Breast epithelium (tissue), 3 donors: ENCODE measurements at regions not wholly inside any gene's neighbourhood (a gene's known extent, or its start where the extent isn't known, plus 50 kb on each side); places are given as distances from the start of the nearest gene placed in this dataset.

Experiments
- CTCF ChIP-seq, 3 donors: fragments of 450-650 bp; IDR thresholded peaks; one replicate each; pipeline ENCODE4 v1.5.1; 2016 to 2017; ENCODE audit warnings: antibody characterized with exemption in 3 of 3, mild to moderate bottlenecking in 3 of 3, moderate library complexity in 3 of 3
- POLR2A ChIP-seq: fragments of 450-650 bp; IDR thresholded peaks from one replicate; pipeline ENCODE4 v1.6.1; 2016; ENCODE audit warnings: antibody characterized with exemption, mild to moderate bottlenecking, moderate library complexity
- POLR2AphosphoS5 ChIP-seq, 3 donors: sonication (generic); formaldehyde crosslinking; IDR thresholded peaks; one replicate each; pipeline ENCODE4 v1.6.1; 2017; ENCODE audit warnings: antibody characterized with exemption in 3 of 3

- no peak for TF ChIP-seq POLR2A
- no peak for TF ChIP-seq CTCF (IDR thresholded peaks at IDR 0.05)
- no peak for TF ChIP-seq POLR2AphosphoS5 (IDR thresholded peaks at IDR 0.05)
Observed at GRCh38 chr12:83474369-83474768, 787.7 kb downstream of the TMTC2 start.
